NB4 (cell line): ENCODE measurements at regions not wholly inside any gene's neighbourhood (a gene's known extent, or its start where the extent isn't known, plus 50 kb on each side); places are given as distances from the start of the nearest gene placed in this dataset.

Experiments used
- CTCF ChIP-seq: IDR thresholded peaks from one replicate; pipeline ENCODE4 v1.5.1; 2012; ENCODE audit warnings: low read depth, low read length
- MAX ChIP-seq: IDR thresholded peaks from 2 replicates; pipeline ENCODE4 v1.6.1; 2011; ENCODE audit warnings: low read depth, low read length
- MYC ChIP-seq: IDR thresholded peaks from 2 replicates; pipeline ENCODE4 v1.6.1; 2011; ENCODE audit warnings: low read depth, low read length
- POLR2A ChIP-seq: IDR thresholded peaks from 2 replicates; pipeline ENCODE4 v1.6.1; 2011; ENCODE audit warnings: mild to moderate bottlenecking; ENCODE audit not compliant: insufficient read length; ENCODE audit errors: extremely low read depth

- no peak for TF ChIP-seq CTCF
- no peak for TF ChIP-seq MYC
- TF ChIP-seq POLR2A = no peak
- no peak for TF ChIP-seq MAX
Measured at GRCh38 chr1:95770581-95770980, 536.6 kb downstream of the RWDD3 start.
